LHCN-M2 (cell line): ENCODE measurements at regions not wholly inside any gene's neighbourhood (a gene's known extent, or its start where the extent isn't known, plus 50 kb on each side); places are given as distances from the start of the nearest gene placed in this dataset.

Experiments used
- DNase-seq: peaks from one replicate; pipeline ENCODE4 v3.0.0-alpha.2; 2012; ENCODE audit warnings: low read depth

- no peak for DNase-seq
Measured at GRCh38 chr11:121795174-121795573, 320.8 kb downstream of the BLID start.

- no peak for DNase-seq
Measured at GRCh38 chr11:121794671-121795141, 321.3 kb downstream of the BLID start.

GRCh38 chr11:121793916-121794315 is 322.1 kb downstream of the BLID start:
- no peak for DNase-seq

- no peak for DNase-seq
Measured at GRCh38 chr11:121793291-121793690, 322.7 kb downstream of the BLID start.

GRCh38 chr11:121792185-121792584 is 323.8 kb downstream of the BLID start:
- DNase-seq: no peak

- DNase-seq: no peak
Measured at GRCh38 chr11:121790430-121790829, 325.6 kb downstream of the BLID start.

GRCh38 chr11:121780971-121781370 is 328.2 kb upstream of the SORL1-AS1 start:
- DNase-seq: no peak

GRCh38 chr11:121777056-121777455 is 324.3 kb upstream of the SORL1-AS1 start:
- no peak for DNase-seq

- no peak for DNase-seq
Measured at GRCh38 chr11:121775276-121775675, 322.5 kb upstream of the SORL1-AS1 start.

GRCh38 chr11:121773076-121773475 is 320.3 kb upstream of the SORL1-AS1 start:
- no peak for DNase-seq

- DNase-seq: no peak
Measured at GRCh38 chr11:121770939-121771595, 318.3 kb upstream of the SORL1-AS1 start.

- no peak for DNase-seq
Measured at GRCh38 chr11:121769191-121769590, 316.4 kb upstream of the SORL1-AS1 start.

GRCh38 chr11:121767433-121767832 is 314.7 kb upstream of the SORL1-AS1 start:
- no peak for DNase-seq

- DNase-seq: no peak
Measured at GRCh38 chr11:121766991-121767390, 314.2 kb upstream of the SORL1-AS1 start.

- no peak for DNase-seq
Measured at GRCh38 chr11:121766166-121766565, 313.4 kb upstream of the SORL1-AS1 start.

GRCh38 chr11:121763526-121763925 is 310.8 kb upstream of the SORL1-AS1 start:
- no peak for DNase-seq

- DNase-seq: peak; percentile 37
Measured at GRCh38 chr11:121762820-121763219, 310.1 kb upstream of the SORL1-AS1 start.

- DNase-seq: no peak
Measured at GRCh38 chr11:121761186-121761585, 308.4 kb upstream of the SORL1-AS1 start.

GRCh38 chr11:121757480-121758125 is 304.8 kb upstream of the SORL1-AS1 start:
- DNase-seq: peak; percentile 27

GRCh38 chr11:121755906-121756305 is 303.1 kb upstream of the SORL1-AS1 start:
- DNase-seq: no peak

- DNase-seq: peak; percentile 77
Measured at GRCh38 chr11:121755191-121755590, 302.4 kb upstream of the SORL1-AS1 start.

GRCh38 chr11:121754598-121754997 is 301.8 kb upstream of the SORL1-AS1 start:
- peak; percentile 60 for DNase-seq

GRCh38 chr11:121749691-121750090 is 296.9 kb upstream of the SORL1-AS1 start:
- DNase-seq: no peak
